Superior temporal gyrus (tissue), 1 donor: ENCODE measurements at regions not wholly inside any gene's neighbourhood (a gene's known extent, or its start where the extent isn't known, plus 50 kb on each side); places are given as distances from the start of the nearest gene placed in this dataset.
"Not testable (repeated sequence)": the region's sequence is repeated elsewhere in the genome, so short reads cannot be mapped to it uniquely, and the experiment has no call there.

Experiments
- DNase-seq: peaks from one replicate; pipeline ENCODE4 v3.0.0-alpha.2; 2016; ENCODE audit errors: extremely low spot score

GRCh38 chr9:102174202-102174601 lies 435.8 kb upstream of the GRIN3A start:
- DNase-seq, result not testable (repeated sequence)

- no peak for DNase-seq
Observed at GRCh38 chr9:102164247-102164646, 425.8 kb upstream of the GRIN3A start.

GRCh38 chr9:102153081-102153480 lies 414.6 kb upstream of the GRIN3A start:
- DNase-seq, result not testable (repeated sequence)

DNA sequence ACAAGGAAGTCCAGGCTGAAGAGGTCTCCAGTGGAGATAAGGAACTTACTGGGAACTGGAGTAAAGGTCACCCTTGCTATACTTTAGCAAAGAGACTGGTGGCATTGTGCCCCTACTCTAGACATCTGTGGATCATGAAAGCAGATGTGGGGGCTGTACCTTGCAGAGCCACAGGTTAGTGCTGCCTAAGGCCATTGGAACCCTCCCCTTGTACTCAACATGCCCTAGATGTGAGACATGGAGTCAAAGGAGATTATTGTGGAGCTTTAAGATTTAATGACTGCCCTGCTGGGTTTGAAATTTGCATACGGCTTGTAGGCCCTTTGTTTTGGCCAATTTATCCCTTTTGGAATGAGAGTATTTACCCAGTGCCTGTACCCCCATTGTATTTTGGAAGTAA lies 397.3 kb upstream of the GRIN3A start:
- DNase-seq, result no peak

GRCh38 chr9:102124465-102124864 lies 386.0 kb upstream of the GRIN3A start:
- DNase-seq, result no peak

DNA sequence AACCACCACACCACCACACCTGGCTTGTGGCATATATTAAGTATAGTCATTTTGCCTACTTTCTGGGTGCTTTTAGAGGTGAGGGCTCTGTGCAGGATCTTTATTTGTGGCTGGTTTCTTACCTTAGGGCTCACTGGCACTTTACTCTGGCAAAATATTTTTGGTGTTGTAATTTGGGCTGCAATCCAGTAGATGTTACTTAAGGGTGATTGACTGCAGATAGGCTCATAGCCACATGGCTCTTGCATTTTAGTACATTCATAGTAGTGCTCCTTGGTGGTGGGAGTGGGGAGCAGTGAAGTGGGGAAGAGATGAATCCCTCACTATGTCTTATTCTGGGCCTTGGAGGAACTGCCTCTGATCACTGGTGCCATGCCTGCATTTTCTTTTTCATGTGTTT lies 376.1 kb upstream of the GRIN3A start:
- no peak for DNase-seq

GRCh38 chr9:102113191-102113590 lies 374.7 kb upstream of the GRIN3A start:
- no peak for DNase-seq

DNA sequence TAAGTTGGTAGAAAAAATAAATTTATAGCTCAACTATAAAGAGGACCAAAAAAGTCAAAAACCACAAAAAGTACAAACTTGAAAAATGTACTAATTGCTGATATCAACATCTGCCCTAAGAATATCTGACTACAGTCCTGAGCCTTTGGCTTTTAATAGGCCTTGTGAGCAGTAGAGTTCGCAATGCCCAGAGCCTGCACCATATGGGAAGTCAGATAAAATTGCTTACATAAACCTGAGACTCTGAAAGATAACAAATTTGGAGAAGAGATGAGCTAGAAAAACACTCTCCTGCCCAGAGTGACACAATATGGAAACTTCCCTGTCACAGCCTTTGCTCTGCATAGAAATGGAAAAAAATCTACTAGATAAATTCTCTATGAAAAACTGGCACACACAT lies 368.0 kb upstream of the GRIN3A start:
- no peak for DNase-seq

DNA sequence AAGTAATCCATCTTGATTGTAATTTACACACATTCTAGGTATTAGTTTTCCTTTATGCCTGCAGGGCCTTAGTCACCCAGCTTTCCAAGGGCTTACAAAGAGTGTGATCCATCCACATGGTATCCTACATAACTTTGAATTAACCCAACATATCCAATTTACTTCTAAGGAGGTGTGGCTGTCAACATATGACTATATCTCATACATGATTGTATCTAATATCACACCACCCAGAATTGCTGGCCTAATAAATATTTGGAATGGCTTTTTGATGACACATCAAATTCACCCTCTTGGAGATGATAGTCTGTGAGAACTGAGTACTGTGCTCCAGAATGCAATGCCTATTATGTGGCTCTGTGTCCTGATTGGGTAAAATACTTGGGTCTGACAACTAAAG lies 363.3 kb upstream of the GRIN3A start:
- no peak for DNase-seq

- DNase-seq, result no peak
Observed at GRCh38 chr9:102087141-102087540, 348.7 kb upstream of the GRIN3A start.

DNA sequence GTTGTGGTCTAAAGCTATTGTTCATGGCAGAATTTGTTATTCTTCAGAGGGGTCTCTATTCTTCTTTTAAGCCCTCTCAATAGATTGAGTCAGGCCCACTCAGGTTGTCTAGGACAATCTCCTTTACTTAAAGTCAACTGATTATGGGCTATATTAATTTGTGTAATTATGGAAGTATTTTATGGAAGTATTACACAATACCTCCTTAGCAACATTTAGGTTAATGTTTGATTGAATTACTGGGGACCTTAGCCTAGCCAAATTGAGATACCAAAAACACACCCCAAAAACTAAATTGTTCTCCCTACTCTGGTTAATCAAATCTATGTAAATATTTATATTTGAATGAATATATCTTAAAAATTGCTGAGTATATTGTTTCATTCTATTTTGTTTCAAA lies 347.1 kb upstream of the GRIN3A start:
- DNase-seq, result no peak

GRCh38 chr9:102072059-102072764 lies 333.8 kb upstream of the GRIN3A start:
- no peak for DNase-seq

DNA sequence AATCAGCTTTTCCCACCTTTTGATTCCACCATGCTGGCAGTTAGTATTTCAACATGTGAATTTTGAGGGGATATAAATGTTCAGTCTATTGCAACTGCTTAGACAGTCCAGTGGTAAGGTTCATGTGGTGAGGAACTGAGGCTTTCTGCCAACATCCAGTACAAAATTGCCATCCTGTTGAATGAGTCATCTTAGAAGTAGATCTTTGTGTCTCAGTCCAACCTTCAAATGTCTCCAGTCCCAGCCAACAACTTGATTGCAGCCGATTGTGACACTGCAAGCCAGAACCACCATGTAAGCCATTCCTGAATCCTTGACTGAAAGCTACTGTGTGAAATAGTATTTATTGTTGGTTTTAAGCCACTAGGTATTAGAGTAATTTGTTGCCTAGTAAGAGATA lies 331.5 kb upstream of the GRIN3A start:
- no peak for DNase-seq

GRCh38 chr9:102054811-102055210 lies 316.4 kb upstream of the GRIN3A start:
- no peak for DNase-seq

- DNase-seq, result no peak
Observed at GRCh38 chr9:102049586-102050246, 311.3 kb upstream of the GRIN3A start.

DNA sequence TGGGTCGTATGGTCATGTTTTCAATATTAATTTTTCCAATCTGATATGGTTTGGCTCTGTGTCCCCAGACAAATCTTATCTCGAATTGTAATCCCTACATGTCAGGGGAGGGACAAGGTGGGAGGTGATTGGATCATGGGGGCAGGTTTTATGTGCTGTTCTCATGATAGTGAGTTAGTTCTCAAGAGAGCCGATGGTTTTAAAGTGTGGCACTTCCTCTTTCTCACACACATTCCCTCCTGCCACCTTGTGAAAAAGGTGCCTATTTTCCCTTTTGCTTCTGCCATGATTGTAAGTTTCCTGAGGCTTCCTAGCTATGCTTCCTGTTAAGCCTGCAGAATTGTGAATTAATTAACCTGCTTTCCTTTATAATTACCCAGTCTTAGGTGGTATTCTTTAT lies 309.1 kb upstream of the GRIN3A start:
- no peak for DNase-seq

GRCh38 chr9:102044133-102044532 lies 305.7 kb upstream of the GRIN3A start:
- no peak for DNase-seq

GRCh38 chr9:102038006-102038405 lies 299.6 kb upstream of the GRIN3A start:
- DNase-seq, result no peak

- no peak for DNase-seq
Observed at GRCh38 chr9:102035929-102036328, 297.5 kb upstream of the GRIN3A start.

DNA sequence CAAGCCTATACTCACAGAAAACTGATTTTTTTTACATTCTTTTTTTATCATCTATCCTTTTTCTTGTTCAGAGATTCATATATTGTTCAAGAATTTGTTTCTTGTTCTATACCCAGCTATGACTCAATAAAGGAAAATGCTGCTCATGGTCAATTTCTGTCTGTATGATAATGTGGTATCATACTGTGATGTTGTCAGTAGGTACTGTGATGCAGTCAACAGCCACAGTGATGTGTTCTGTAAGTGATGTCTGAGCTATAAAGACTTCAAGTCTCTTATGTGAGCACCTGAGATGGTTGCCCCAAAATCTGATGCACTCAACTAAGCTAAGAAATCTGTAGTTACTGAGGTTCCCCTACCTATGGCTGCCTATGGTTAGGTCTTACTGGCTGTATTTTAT lies 294.2 kb upstream of the GRIN3A start:
- no peak for DNase-seq

GRCh38 chr9:102000956-102001355 lies 262.5 kb upstream of the GRIN3A start:
- DNase-seq, result no peak

GRCh38 chr9:101999441-101999840 lies 261.0 kb upstream of the GRIN3A start:
- no peak for DNase-seq

DNA sequence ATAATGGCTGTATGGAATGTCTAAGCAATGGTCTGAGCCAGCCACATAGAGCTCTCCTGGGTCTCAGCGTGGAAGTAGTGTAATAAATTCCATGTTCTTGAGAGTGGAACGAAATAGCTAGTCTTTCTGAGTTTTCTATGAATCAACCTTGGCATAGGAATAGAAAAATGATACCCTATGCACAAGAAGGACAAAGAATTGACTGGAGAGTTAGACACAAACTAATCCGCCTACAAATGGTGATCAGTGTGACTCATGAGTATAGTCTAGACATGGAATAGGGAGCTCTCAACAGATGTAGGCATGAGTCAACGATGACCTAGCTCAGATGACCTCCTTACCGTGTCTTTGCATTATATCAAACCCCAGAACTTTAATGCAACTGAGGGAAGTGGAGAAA lies 256.8 kb upstream of the GRIN3A start:
- no peak for DNase-seq

DNA sequence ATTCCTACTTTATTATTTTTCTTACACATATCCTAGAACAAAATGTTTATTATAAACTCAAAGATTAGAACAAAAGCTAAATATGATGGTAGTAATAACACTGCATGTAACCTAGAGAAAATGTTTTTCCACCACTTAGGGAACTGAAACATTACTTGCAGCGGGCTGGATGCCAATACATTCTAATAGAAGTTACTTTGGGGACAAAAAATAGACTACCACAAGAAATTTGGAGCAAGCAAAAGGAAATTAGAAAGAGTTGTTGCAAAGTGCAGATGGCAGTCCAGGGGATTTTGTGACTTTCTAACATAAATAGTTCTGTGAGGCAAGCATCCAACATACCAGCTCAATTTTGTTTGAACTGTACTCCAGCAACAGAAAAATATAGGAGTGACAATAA lies 255.3 kb upstream of the GRIN3A start:
- no peak for DNase-seq
